Keratinocyte (primary cell): ENCODE measurements at regions not wholly inside any gene's neighbourhood (a gene's known extent, or its start where the extent isn't known, plus 50 kb on each side); places are given as distances from the start of the nearest gene placed in this dataset.

Experiments used
- CTCF ChIP-seq, 3 experiments: IDR thresholded peaks in 1 of 3; conservative IDR thresholded peaks in 1 of 3; optimal IDR thresholded peaks in 1 of 3; 2 replicates in 2 of 3; 3 replicates in 1 of 3; pipeline versions ENCODE3 to v1.5.1; 2011; ENCODE audit warnings: low read length in 3 of 3, mild to moderate bottlenecking in 3 of 3, moderate library complexity in 2 of 3, control low read depth in 1 of 3, inconsistent platforms in 1 of 3; ENCODE audit not compliant: insufficient read depth in 2 of 3; ENCODE audit errors: extremely low read depth in 1 of 3
- EZH2 ChIP-seq: IDR thresholded peaks from one replicate; pipeline ENCODE4 v1.6.1; 2012; ENCODE audit warnings: inconsistent platforms, mild to moderate bottlenecking, low read length, moderate library complexity

DNA sequence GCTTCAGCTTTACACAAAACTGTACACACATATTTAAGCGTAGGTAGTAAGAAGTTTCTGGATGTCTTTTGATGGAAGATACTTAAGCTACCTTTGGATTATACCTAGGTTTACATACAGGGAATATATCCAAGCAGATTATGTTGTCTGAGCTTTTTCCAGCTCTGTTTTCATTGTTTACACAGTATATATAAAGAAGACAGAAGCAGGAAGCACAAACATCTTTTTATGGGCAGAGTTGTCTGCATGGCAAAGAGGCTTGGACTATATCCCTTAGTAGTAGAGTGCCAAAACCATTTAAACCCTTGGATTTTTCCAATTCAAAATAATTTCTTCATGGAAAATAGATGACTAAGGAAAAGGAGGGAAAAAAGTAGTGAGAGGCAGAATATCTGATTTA, 329.4 kb upstream of the AGA start:
- TF ChIP-seq CTCF (optimal IDR thresholded peaks at IDR 0.05 in 1 of 3, IDR thresholded peaks at IDR 0.05 in 1 of 3, conservative IDR thresholded peaks at IDR 0.05 in 1 of 3; ENCODE audit: extremely low read depth in 1 of 3, insufficient read depth in 2 of 3, low read length in 3 of 3) = no peak
- no peak for TF ChIP-seq EZH2
